Gastrocnemius medialis (tissue), 4 donors: ENCODE measurements at regions not wholly inside any gene's neighbourhood (a gene's known extent, or its start where the extent isn't known, plus 50 kb on each side); places are given as distances from the start of the nearest gene placed in this dataset.

Experiments used
- ATAC-seq, 2 donors: fragments of 150-250 bp; one replicate each; pipeline ENCODE4 v1.9.1; 2016
- DNase-seq, 2 donors: peaks; one replicate each; pipeline ENCODE4 v3.0.0-alpha.2; 2019
- H3K27ac ChIP-seq, 4 donors: fragments of 200-600 bp; sonication (generic); 1 replicate in 1 of 4; 2 replicates in 3 of 4; pipeline ENCODE4 v1.5.1; 2016 to 2018; ENCODE audit warnings: mild to moderate bottlenecking in 2 of 4, moderate library complexity in 1 of 4
- H3K27me3 ChIP-seq, 3 donors: fragments of 200-600 bp; sonication (generic) in 2 of 3; 1 replicate in 1 of 3; 2 replicates in 2 of 3; pipeline versions ENCODE4 v1.5.1 to v1.6.0; 2016 to 2019; ENCODE audit warnings: mild to moderate bottlenecking in 1 of 3, moderate library complexity in 1 of 3
- H3K36me3 ChIP-seq, 2 donors: fragments of 200-600 bp; sonication (generic) in 1 of 2; one replicate each; pipeline ENCODE4 v1.5.1; 2017 to 2018
- H3K4me1 ChIP-seq, 2 donors: fragments of 200-600 bp; sonication (generic) in 1 of 2; one replicate each; pipeline ENCODE4 v1.5.1; 2016 to 2017; ENCODE audit warnings: mild to moderate bottlenecking in 2 of 2
- H3K4me3 ChIP-seq, 4 donors: fragments of 200-600 bp; sonication (generic) in 3 of 4; 1 replicate in 1 of 4; 2 replicates in 3 of 4; pipeline ENCODE4 v1.5.1; 2016 to 2019; ENCODE audit warnings: mild to moderate bottlenecking in 2 of 4
- H3K9me3 ChIP-seq, 3 donors: fragments of 200-600 bp; sonication (generic) in 2 of 3; 1 replicate in 1 of 3; 2 replicates in 2 of 3; pipeline ENCODE4 v1.5.1; 2016 to 2019
- CTCF ChIP-seq, 5 experiments: fragments of 450-650 bp in 3 of 5; fragments of 200-600 bp in 2 of 5; sonication (generic) in 2 of 5; IDR thresholded peaks in 4 of 5; conservative IDR thresholded peaks in 1 of 5; 1 replicate in 4 of 5; 2 replicates in 1 of 5; pipeline ENCODE4 v1.5.1; 2016 to 2019; ENCODE audit warnings: antibody characterized with exemption in 5 of 5, mild to moderate bottlenecking in 3 of 5, moderate library complexity in 3 of 5
- POLR2A ChIP-seq, 2 donors: fragments of 450-650 bp; IDR thresholded peaks; one replicate each; pipeline ENCODE4 v1.6.1; 2017; ENCODE audit warnings: antibody characterized with exemption in 2 of 2, mild to moderate bottlenecking in 2 of 2, moderate library complexity in 2 of 2
- in situ Hi-C, 4 donors: fragments of 200-750 bp; cut with MboI; loops; one replicate each; pipeline versions ENCODE4 v1.15.0 to v1.8.0; 2017; ENCODE audit warnings: low sequenced_read_pairs in 4 of 4
- intact Hi-C: fragments of 100-400 bp; cut with DNase I; formaldehyde crosslinking; loops from one replicate; pipeline ENCODE4 v1.15.1; 2023; ENCODE audit warnings: low total_unique reads

- Histone ChIP-seq H3K9me3 (no peaks in the 10 kb centered on the region), H3K4me1 (no peaks in the 10 kb centered on the region), H3K4me3 (no peak overlapping the region), H3K27ac (no peak overlapping the region), H3K27me3 (no peaks in the 10 kb centered on the region), H3K36me3 (no peaks in the 10 kb centered on the region)
- intact Hi-C loops, result no loop called here
- in situ Hi-C loops, result loop anchor here in 1 of 4 donors (25.0 kb wide), 1 partner anchor 110 kb away; no protein-coding TSS in a partner anchor
- ATAC-seq (no peak), DNase-seq (no peak)
- TF ChIP-seq POLR2A (IDR thresholded peaks at IDR 0.05) (no peak), CTCF (IDR thresholded peaks at IDR 0.05 in 4 of 5, conservative IDR thresholded peaks at IDR 0.05 in 1 of 5) (no peak)
Observed at GRCh38 chr18:39871961-39872360, 2083.1 kb upstream of the PIK3C3 start.

GRCh38 chr18:39870591-39870990 lies 2084.4 kb upstream of the PIK3C3 start:
- no peak overlapping the region for H3K27ac ChIP-seq
- no peaks in the 10 kb centered on the region for H3K36me3 ChIP-seq
- intact Hi-C loops, result no loop called here
- H3K4me1 ChIP-seq, result no peaks in the 10 kb centered on the region
- TF ChIP-seq CTCF (IDR thresholded peaks at IDR 0.05 in 4 of 5, conservative IDR thresholded peaks at IDR 0.05 in 1 of 5) (no peak), POLR2A (IDR thresholded peaks at IDR 0.05) (no peak)
- DNase-seq (no peak), ATAC-seq (no peak)
- no peaks in the 10 kb centered on the region for H3K9me3 ChIP-seq
- no peak overlapping the region for H3K4me3 ChIP-seq
- H3K27me3 ChIP-seq, result no peaks in the 10 kb centered on the region
- in situ Hi-C loops, result loop anchor here in 1 of 4 donors (25.0 kb wide), 1 partner anchor 108 kb away; no protein-coding TSS in a partner anchor

GRCh38 chr18:39863916-39864315 lies 2091.1 kb upstream of the PIK3C3 start:
- H3K27me3 ChIP-seq, result no peaks in the 10 kb centered on the region
- H3K36me3 ChIP-seq, result no peaks in the 10 kb centered on the region
- in situ Hi-C loops, result loop anchor here in 1 of 4 donors (25.0 kb wide), 1 partner anchor 102 kb away; no protein-coding TSS in a partner anchor
- TF ChIP-seq POLR2A (IDR thresholded peaks at IDR 0.05) (no peak), CTCF (IDR thresholded peaks at IDR 0.05 in 4 of 5, conservative IDR thresholded peaks at IDR 0.05 in 1 of 5) (no peak)
- intact Hi-C loops, result no loop called here
- DNase-seq (no peak), ATAC-seq (no peak)
- no peak overlapping the region for H3K4me3 ChIP-seq
- H3K27ac ChIP-seq, result no peak overlapping the region
- no peaks in the 10 kb centered on the region for H3K4me1 ChIP-seq
- no peaks in the 10 kb centered on the region for H3K9me3 ChIP-seq

GRCh38 chr18:39862341-39862740 lies 2092.7 kb upstream of the PIK3C3 start:
- H3K4me1 ChIP-seq, result no peaks in the 10 kb centered on the region
- no peaks in the 10 kb centered on the region for H3K27me3 ChIP-seq
- H3K36me3 ChIP-seq, result no peaks in the 10 kb centered on the region
- ATAC-seq (no peak), DNase-seq (no peak)
- TF ChIP-seq POLR2A (IDR thresholded peaks at IDR 0.05), result no peak
- no peak for TF ChIP-seq CTCF (IDR thresholded peaks at IDR 0.05 in 4 of 5, conservative IDR thresholded peaks at IDR 0.05 in 1 of 5)
- H3K4me3 ChIP-seq, result no peak overlapping the region
- H3K27ac ChIP-seq, result no peak overlapping the region
- intact Hi-C loops (no loop called here), in situ Hi-C loops (loop anchor here in 1 of 4 donors (25.0 kb wide), 1 partner anchor 100 kb away; no protein-coding TSS in a partner anchor)
- H3K9me3 ChIP-seq, result no peaks in the 10 kb centered on the region

GRCh38 chr18:39854291-39854690 lies 2100.7 kb upstream of the PIK3C3 start:
- no peaks in the 10 kb centered on the region for H3K27me3 ChIP-seq
- ATAC-seq (no peak), DNase-seq (no peak)
- in situ Hi-C loops, result loop anchor here in 1 of 4 donors (25.0 kb wide), 1 partner anchor 92 kb away; no protein-coding TSS in a partner anchor
- no peak overlapping the region for H3K4me3 ChIP-seq
- TF ChIP-seq POLR2A (IDR thresholded peaks at IDR 0.05), result no peak
- no peak for TF ChIP-seq CTCF (IDR thresholded peaks at IDR 0.05 in 4 of 5, conservative IDR thresholded peaks at IDR 0.05 in 1 of 5)
- no peaks in the 10 kb centered on the region for H3K9me3 ChIP-seq
- H3K36me3 ChIP-seq, result no peaks in the 10 kb centered on the region
- no peak overlapping the region for H3K27ac ChIP-seq
- intact Hi-C loops, result loop anchor here (5.0 kb wide), 1 partner anchor 147 kb away; no protein-coding TSS in a partner anchor
- no peaks in the 10 kb centered on the region for H3K4me1 ChIP-seq
